ENCODE measurements at regions not wholly inside any gene's neighbourhood (a gene's known extent, or its start where the extent isn't known, plus 50 kb on each side); places are given as distances from the start of the nearest gene placed in this dataset.

GRCh38 chr3:137264843-137265330 lies 307.1 kb downstream of the IL20RB start:
- ATAC-seq (no peak), DNase-seq (no peak)
- no peaks in the 10 kb centered on the region for H3K36me3 ChIP-seq (ENCODE audit: control insufficient read depth in 2 of 3, insufficient read depth in 3 of 3, low read length in 3 of 3)
- H3K9me3 ChIP-seq (ENCODE audit: control insufficient read depth in 2 of 3, low read length in 3 of 3), result no peaks in the 10 kb centered on the region
- H3K4me3 ChIP-seq (ENCODE audit: low read length), result no peak overlapping the region
- peaks cover 1 to 29% (median 11%) of the 10 kb centered on the region in 5 donors for H3K27me3 Mint-ChIP-seq
- H3K4me1 Mint-ChIP-seq, result no peaks in the 10 kb centered on the region
- CTCF ChIA-PET, result interaction anchor here (1.3 kb wide), 1 partner anchor 8 kb away, joined by 3 read pairs; no protein-coding TSS in a partner anchor
- POLR2A ChIA-PET, result no interaction called here
- no peak overlapping the region for H3K4me3 Mint-ChIP-seq
- H3K27ac Mint-ChIP-seq, result no peak overlapping the region
- H3K27me3 ChIP-seq (ENCODE audit: control insufficient read depth in 2 of 2, insufficient read depth in 2 of 2, low read length in 2 of 2), result no peaks in the 10 kb centered on the region
- H3K27ac ChIP-seq (ENCODE audit: low read depth, low read length), result no peak overlapping the region
- intact Hi-C loops (cut with micrococcal nuclease), result no loop called here
- no peaks in the 10 kb centered on the region for H3K4me1 ChIP-seq (ENCODE audit: control insufficient read depth in 2 of 2, insufficient read depth in 2 of 2, low read length in 2 of 2)
- H3K9me3 Mint-ChIP-seq, result peaks cover 0 to 2% (median 0%) of the 10 kb centered on the region in 11 donors
- peaks cover 0 to 4% (median 0%) of the 10 kb centered on the region in 5 donors for H3K36me3 Mint-ChIP-seq

- Histone ChIP-seq H3K27ac (ENCODE audit: low read depth, low read length) (no peak overlapping the region), H3K4me1 (ENCODE audit: control insufficient read depth in 2 of 2, insufficient read depth in 2 of 2, low read length in 2 of 2) (no peaks in the 10 kb centered on the region), H3K27me3 (ENCODE audit: control insufficient read depth in 2 of 2, insufficient read depth in 2 of 2, low read length in 2 of 2) (no peaks in the 10 kb centered on the region), H3K4me3 (ENCODE audit: low read length) (no peak overlapping the region), H3K9me3 (ENCODE audit: control insufficient read depth in 2 of 3, low read length in 3 of 3) (no peaks in the 10 kb centered on the region), H3K36me3 (ENCODE audit: control insufficient read depth in 2 of 3, insufficient read depth in 3 of 3, low read length in 3 of 3) (no peaks in the 10 kb centered on the region)
- Mint-ChIP-seq H3K4me3 (no peak overlapping the region), H3K36me3 (no peaks in the 10 kb centered on the region), H3K27ac (no peak overlapping the region), H3K27me3 (peaks cover 0 to 16% (median 6%) of the 10 kb centered on the region in 5 donors), H3K4me1 (no peaks in the 10 kb centered on the region), H3K9me3 (peaks cover 0 to 11% (median under 1%) of the 10 kb centered on the region in 11 donors)
- DNase-seq (no peak), ATAC-seq (no peak)
- intact Hi-C loops (cut with micrococcal nuclease), result no loop called here
- ChIA-PET CTCF (no interaction called here), POLR2A (no interaction called here)
These were observed 325.1 kb downstream of the IL20RB start for GRCh38 chr3:137282871-137283270.

GRCh38 chr3:137285924-137286323 lies 328.1 kb downstream of the IL20RB start:
- no peak overlapping the region for H3K27ac Mint-ChIP-seq
- H3K36me3 Mint-ChIP-seq, result no peaks in the 10 kb centered on the region
- H3K27me3 Mint-ChIP-seq, result peaks cover 0 to 13% (median 10%) of the 10 kb centered on the region in 5 donors
- CTCF ChIA-PET, result no interaction called here
- ATAC-seq (no peak), DNase-seq (no peak)
- no peaks in the 10 kb centered on the region for H3K9me3 ChIP-seq (ENCODE audit: control insufficient read depth in 2 of 3, low read length in 3 of 3)
- intact Hi-C loops (cut with micrococcal nuclease), result no loop called here
- H3K27ac ChIP-seq (ENCODE audit: low read depth, low read length), result no peak overlapping the region
- H3K9me3 Mint-ChIP-seq, result peaks cover 0 to 8% (median 0%) of the 10 kb centered on the region in 11 donors
- no peak overlapping the region for H3K4me3 Mint-ChIP-seq
- no peak overlapping the region for H3K4me3 ChIP-seq (ENCODE audit: low read length)
- H3K27me3 ChIP-seq (ENCODE audit: control insufficient read depth in 2 of 2, insufficient read depth in 2 of 2, low read length in 2 of 2), result no peaks in the 10 kb centered on the region
- H3K36me3 ChIP-seq (ENCODE audit: control insufficient read depth in 2 of 3, insufficient read depth in 3 of 3, low read length in 3 of 3), result no peaks in the 10 kb centered on the region
- H3K4me1 Mint-ChIP-seq, result no peaks in the 10 kb centered on the region
- no peaks in the 10 kb centered on the region for H3K4me1 ChIP-seq (ENCODE audit: control insufficient read depth in 2 of 2, insufficient read depth in 2 of 2, low read length in 2 of 2)
- POLR2A ChIA-PET, result no interaction called here

- Histone ChIP-seq H3K9me3 (ENCODE audit: control insufficient read depth in 2 of 3, low read length in 3 of 3) (no peaks in the 10 kb centered on the region), H3K27me3 (ENCODE audit: control insufficient read depth in 2 of 2, insufficient read depth in 2 of 2, low read length in 2 of 2) (no peaks in the 10 kb centered on the region), H3K27ac (ENCODE audit: low read depth, low read length) (no peak overlapping the region), H3K4me1 (ENCODE audit: control insufficient read depth in 2 of 2, insufficient read depth in 2 of 2, low read length in 2 of 2) (no peaks in the 10 kb centered on the region), H3K36me3 (ENCODE audit: control insufficient read depth in 2 of 3, insufficient read depth in 3 of 3, low read length in 3 of 3) (no peaks in the 10 kb centered on the region), H3K4me3 (ENCODE audit: low read length) (no peak overlapping the region)
- Mint-ChIP-seq H3K4me3 (no peak overlapping the region), H3K4me1 (no peaks in the 10 kb centered on the region), H3K27me3 (peaks cover 0 to 36% (median 13%) of the 10 kb centered on the region in 5 donors), H3K27ac (no peak overlapping the region), H3K9me3 (peaks cover 0 to 8% (median 0%) of the 10 kb centered on the region in 11 donors), H3K36me3 (no peaks in the 10 kb centered on the region)
- DNase-seq (no peak), ATAC-seq (no peak)
- intact Hi-C loops (cut with micrococcal nuclease), result no loop called here
- ChIA-PET POLR2A (no interaction called here), CTCF (no interaction called here)
These were observed 335.3 kb downstream of the IL20RB start for GRCh38 chr3:137293086-137293485.

- ChIA-PET POLR2A (no interaction called here), CTCF (no interaction called here)
- H3K27ac Mint-ChIP-seq, result no peak overlapping the region
- H3K9me3 Mint-ChIP-seq, result no peaks in the 10 kb centered on the region
- H3K36me3 Mint-ChIP-seq, result no peaks in the 10 kb centered on the region
- H3K27me3 ChIP-seq (ENCODE audit: control insufficient read depth in 2 of 2, insufficient read depth in 2 of 2, low read length in 2 of 2), result no peaks in the 10 kb centered on the region
- no peaks in the 10 kb centered on the region for H3K4me1 Mint-ChIP-seq
- H3K36me3 ChIP-seq (ENCODE audit: control insufficient read depth in 2 of 3, insufficient read depth in 3 of 3, low read length in 3 of 3), result no peaks in the 10 kb centered on the region
- H3K4me3 Mint-ChIP-seq, result no peak overlapping the region
- DNase-seq, result no peak
- peaks cover 0 to 29% (median 13%) of the 10 kb centered on the region in 5 donors for H3K27me3 Mint-ChIP-seq
- intact Hi-C loops (cut with micrococcal nuclease), result no loop called here
- H3K4me1 ChIP-seq (ENCODE audit: control insufficient read depth in 2 of 2, insufficient read depth in 2 of 2, low read length in 2 of 2), result no peaks in the 10 kb centered on the region
- no peak for ATAC-seq
- H3K4me3 ChIP-seq (ENCODE audit: low read length), result no peak overlapping the region
- no peaks in the 10 kb centered on the region for H3K9me3 ChIP-seq (ENCODE audit: control insufficient read depth in 2 of 3, low read length in 3 of 3)
- H3K27ac ChIP-seq (ENCODE audit: low read depth, low read length), result no peak overlapping the region
These were observed 336.4 kb downstream of the IL20RB start for GRCh38 chr3:137294139-137294538.

- no peaks in the 10 kb centered on the region for H3K4me1 ChIP-seq (ENCODE audit: control insufficient read depth in 2 of 2, insufficient read depth in 2 of 2, low read length in 2 of 2)
- H3K27ac ChIP-seq (ENCODE audit: low read depth, low read length), result no peak overlapping the region
- no peaks in the 10 kb centered on the region for H3K27me3 ChIP-seq (ENCODE audit: control insufficient read depth in 2 of 2, insufficient read depth in 2 of 2, low read length in 2 of 2)
- no peaks in the 10 kb centered on the region for H3K9me3 Mint-ChIP-seq
- H3K27me3 Mint-ChIP-seq, result peaks cover 0 to 29% (median 13%) of the 10 kb centered on the region in 5 donors
- H3K4me3 Mint-ChIP-seq, result no peak overlapping the region
- no peaks in the 10 kb centered on the region for H3K9me3 ChIP-seq (ENCODE audit: control insufficient read depth in 2 of 3, low read length in 3 of 3)
- ATAC-seq (no peak), DNase-seq (no peak)
- CTCF ChIA-PET, result no interaction called here
- no peaks in the 10 kb centered on the region for H3K4me1 Mint-ChIP-seq
- POLR2A ChIA-PET, result no interaction called here
- no peaks in the 10 kb centered on the region for H3K36me3 Mint-ChIP-seq
- intact Hi-C loops (cut with micrococcal nuclease), result no loop called here
- no peaks in the 10 kb centered on the region for H3K36me3 ChIP-seq (ENCODE audit: control insufficient read depth in 2 of 3, insufficient read depth in 3 of 3, low read length in 3 of 3)
- H3K27ac Mint-ChIP-seq, result no peak overlapping the region
- H3K4me3 ChIP-seq (ENCODE audit: low read length), result no peak overlapping the region
These were observed 337.1 kb downstream of the IL20RB start for GRCh38 chr3:137294839-137295238.

- Mint-ChIP-seq H3K27me3 (peaks cover 0 to 29% (median 13%) of the 10 kb centered on the region in 5 donors), H3K9me3 (no peaks in the 10 kb centered on the region), H3K36me3 (no peaks in the 10 kb centered on the region), H3K27ac (no peak overlapping the region), H3K4me3 (no peak overlapping the region), H3K4me1 (no peaks in the 10 kb centered on the region)
- no peak for ATAC-seq
- H3K27me3 ChIP-seq (ENCODE audit: control insufficient read depth in 2 of 2, insufficient read depth in 2 of 2, low read length in 2 of 2), result no peaks in the 10 kb centered on the region
- no peak overlapping the region for H3K27ac ChIP-seq (ENCODE audit: low read depth, low read length)
- H3K9me3 ChIP-seq (ENCODE audit: control insufficient read depth in 2 of 3, low read length in 3 of 3), result no peaks in the 10 kb centered on the region
- POLR2A ChIA-PET, result no interaction called here
- H3K4me1 ChIP-seq (ENCODE audit: control insufficient read depth in 2 of 2, insufficient read depth in 2 of 2, low read length in 2 of 2), result no peaks in the 10 kb centered on the region
- no peaks in the 10 kb centered on the region for H3K36me3 ChIP-seq (ENCODE audit: control insufficient read depth in 2 of 3, insufficient read depth in 3 of 3, low read length in 3 of 3)
- H3K4me3 ChIP-seq (ENCODE audit: low read length), result no peak overlapping the region
- no peak for DNase-seq
- CTCF ChIA-PET, result no interaction called here
- intact Hi-C loops (cut with micrococcal nuclease), result no loop called here
These were observed 337.6 kb downstream of the IL20RB start for GRCh38 chr3:137295336-137295735.

Data from naive thymus-derived CD4-positive, alpha-beta T cell (primary cell).